ENCODE measurements at regions not wholly inside any gene's neighbourhood (a gene's known extent, or its start where the extent isn't known, plus 50 kb on each side); places are given as distances from the start of the nearest gene placed in this dataset.

- no peak for TF ChIP-seq CTCF (IDR thresholded peaks at IDR 0.05; ENCODE audit: poor library complexity)
- TF ChIP-seq EZH2phosphoT487 (IDR thresholded peaks at IDR 0.05; ENCODE audit: low read depth, severe bottlenecking, unreplicated experiment), result no peak
Observed at GRCh38 chrX:13923289-13923688, 106.4 kb upstream of the GPM6B start.

All from hepatocyte (in vitro differentiated cells).